Pancreas (tissue), 10 donors: ENCODE measurements at regions not wholly inside any gene's neighbourhood (a gene's known extent, or its start where the extent isn't known, plus 50 kb on each side); places are given as distances from the start of the nearest gene placed in this dataset.
A peak's percentile ranks its signal among the peaks of the same experiment; 100 is the strongest.

ENCODE experiments used
- ATAC-seq, 4 donors: fragments of 200-7000 bp; cut with Tn5 transposase; one replicate each; pipeline versions ENCODE4 v1.8.0 to v1.9.1; 2020; ENCODE audit warnings: mild to moderate bottlenecking in 4 of 4, moderate library complexity in 4 of 4
- DNase-seq, 6 donors: peaks; one replicate each; pipeline ENCODE4 v3.0.0-alpha.2; 2020
- FAIRE-seq: peaks from 2 replicates; lab custom pipeline; 2012; peaks lifted over from hg19 to GRCh38; lab: Jason Lieb, UNC
- H3K27ac ChIP-seq, 4 donors: fragments of 200-600 bp; sonication (generic); 1 replicate in 3 of 4; 2 replicates in 1 of 4; pipeline versions ENCODE4 v1.5.0 to v1.8.0; 2020
- H3K27me3 ChIP-seq, 4 donors: fragments of 200-600 bp; one replicate each; pipeline ENCODE4 v1.8.0; 2021
- H3K36me3 ChIP-seq, 3 donors: fragments of 200-600 bp; sonication (generic) in 1 of 3; one replicate each; pipeline versions ENCODE4 v1.5.0 to v1.8.0; 2020 to 2021
- H3K4me1 ChIP-seq, 3 donors: fragments of 200-600 bp; one replicate each; pipeline ENCODE4 v1.8.0; 2021
- H3K4me3 ChIP-seq, 4 donors: fragments of 200-600 bp; sonication (generic) in 2 of 4; one replicate each; pipeline versions ENCODE4 v1.5.0 to v1.8.0; 2020 to 2021
- H3K9me3 ChIP-seq, 4 donors: fragments of 200-600 bp; one replicate each; pipeline ENCODE4 v1.8.0; 2021
- CTCF ChIP-seq, 4 donors: fragments of 200-600 bp; sonication (generic) in 3 of 4; IDR thresholded peaks; one replicate each; pipeline versions ENCODE4 v1.5.0 to v1.8.0; 2021; ENCODE audit warnings: antibody characterized with exemption in 4 of 4
- WGBS, 2 donors: extraction: QIAGEN DNeasy Blood & Tissue Kit; methylation state at CpG; one replicate each; pipeline ENCODE4 v1.1.7; 2013; 5-methylcytosine and 5-hydroxymethylcytosine counted together
- intact Hi-C, 3 donors: fragments of 100-400 bp; cut with DNase I; formaldehyde crosslinking; loops; one replicate each; pipeline versions ENCODE4 v1.11.1 to v1.14.2; 2022
- donor health status: healthy with polysubstance abuse.
- donor health status: DM: no; HTN: no; CAD: no; lungs with moderate emphysema.
- donor health status: DM: no; HTN: no; CAD: no.
- donor health status: control.
- donor health status: control.
- donor health status: Bipolar disorder and iron deficiency.
- donor health status: DM: yes; HTN: yes; CAD: no.
- donor health status: DM: no; HTN: no; CAD: no.
- donor health status: DM: no; HTN: no; CAD: no.
- donor health status: DM: yes; HTN: yes; CAD: no.

- peaks cover 16 to 24% (median 19%) of the 10 kb centered on the region in 3 donors for H3K4me1 ChIP-seq
- no peak overlapping the region for H3K27ac ChIP-seq
- no peak for DNase-seq
- ATAC-seq: no peak
- no peak overlapping the region for H3K4me3 ChIP-seq
- no peaks in the 10 kb centered on the region for H3K36me3 ChIP-seq
- FAIRE-seq: no peak
- H3K27me3 ChIP-seq: no peaks in the 10 kb centered on the region
- no peaks in the 10 kb centered on the region for H3K9me3 ChIP-seq
- TF ChIP-seq CTCF (IDR thresholded peaks at IDR 0.05): no peak
- intact Hi-C loops: no loop called here
- WGBS, 2 donors: 62 to 98% methylated on average over 3 of the region's 3 CpGs
These were observed 169.0 kb downstream of the AASDHPPT start for GRCh38 chr11:106246495-106246894.

GRCh38 chr11:106249617-106250239 is 172.3 kb downstream of the AASDHPPT start:
- peak; percentile 81 to 89 (median 84) for ATAC-seq
- H3K27me3 ChIP-seq: no peaks in the 10 kb centered on the region
- H3K9me3 ChIP-seq: no peaks in the 10 kb centered on the region
- H3K4me1 ChIP-seq: peaks cover 0 to 27% (median 20%) of the 10 kb centered on the region in 3 donors
- H3K27ac ChIP-seq: peak overlapping the region in 3 of 4 donors; percentile 19 to 70 (median 48)
- DNase-seq: peak in 2 of 6 donors; percentile 38 to 42
- no peak for TF ChIP-seq CTCF (IDR thresholded peaks at IDR 0.05)
- H3K36me3 ChIP-seq: no peaks in the 10 kb centered on the region
- WGBS, 2 donors: 37 to 47% methylated on average over 5 of the region's 5 CpGs
- no peak overlapping the region for H3K4me3 ChIP-seq
- intact Hi-C loops: no loop called here
- FAIRE-seq: no peak

- TF ChIP-seq CTCF (IDR thresholded peaks at IDR 0.05): no peak
- Histone ChIP-seq H3K27ac (no peak overlapping the region), H3K4me1 (peaks cover 0 to 6% (median 0%) of the 10 kb centered on the region in 3 donors), H3K36me3 (no peaks in the 10 kb centered on the region), H3K9me3 (no peaks in the 10 kb centered on the region), H3K27me3 (no peaks in the 10 kb centered on the region), H3K4me3 (no peak overlapping the region)
- 76 to 84% methylated on average over 3 of the region's 3 CpGs for WGBS, 2 donors
- intact Hi-C loops: no loop called here
- no peak for DNase-seq
- no peak for ATAC-seq
- no peak for FAIRE-seq
These were observed 185.4 kb downstream of the AASDHPPT start for GRCh38 chr11:106262852-106263251.

- 82 to 87% methylated on average over 3 of the region's 3 CpGs for WGBS, 2 donors
- intact Hi-C loops: no loop called here
- Histone ChIP-seq H3K9me3 (no peaks in the 10 kb centered on the region), H3K27ac (no peak overlapping the region), H3K27me3 (no peaks in the 10 kb centered on the region), H3K36me3 (no peaks in the 10 kb centered on the region), H3K4me1 (peaks cover 0 to 6% (median 0%) of the 10 kb centered on the region in 3 donors), H3K4me3 (no peak overlapping the region)
- no peak for TF ChIP-seq CTCF (IDR thresholded peaks at IDR 0.05)
- FAIRE-seq (no peak), DNase-seq (no peak), ATAC-seq (no peak)
These were observed 186.1 kb downstream of the AASDHPPT start for GRCh38 chr11:106263527-106263926.

- ATAC-seq (no peak), FAIRE-seq (no peak), DNase-seq (no peak)
- Histone ChIP-seq H3K9me3 (no peaks in the 10 kb centered on the region), H3K4me1 (no peaks in the 10 kb centered on the region), H3K27me3 (no peaks in the 10 kb centered on the region), H3K4me3 (no peak overlapping the region), H3K27ac (no peak overlapping the region), H3K36me3 (no peaks in the 10 kb centered on the region)
- intact Hi-C loops: no loop called here
- TF ChIP-seq CTCF (IDR thresholded peaks at IDR 0.05): no peak
These were observed 193.6 kb downstream of the AASDHPPT start for GRCh38 chr11:106271086-106271485.
